ENCODE measurements at regions not wholly inside any gene's neighbourhood (a gene's known extent, or its start where the extent isn't known, plus 50 kb on each side); places are given as distances from the start of the nearest gene placed in this dataset.
"Not testable (repeated sequence)": the region's sequence is repeated elsewhere in the genome, so short reads cannot be mapped to it uniquely, and the experiment has no call there.

DNA sequence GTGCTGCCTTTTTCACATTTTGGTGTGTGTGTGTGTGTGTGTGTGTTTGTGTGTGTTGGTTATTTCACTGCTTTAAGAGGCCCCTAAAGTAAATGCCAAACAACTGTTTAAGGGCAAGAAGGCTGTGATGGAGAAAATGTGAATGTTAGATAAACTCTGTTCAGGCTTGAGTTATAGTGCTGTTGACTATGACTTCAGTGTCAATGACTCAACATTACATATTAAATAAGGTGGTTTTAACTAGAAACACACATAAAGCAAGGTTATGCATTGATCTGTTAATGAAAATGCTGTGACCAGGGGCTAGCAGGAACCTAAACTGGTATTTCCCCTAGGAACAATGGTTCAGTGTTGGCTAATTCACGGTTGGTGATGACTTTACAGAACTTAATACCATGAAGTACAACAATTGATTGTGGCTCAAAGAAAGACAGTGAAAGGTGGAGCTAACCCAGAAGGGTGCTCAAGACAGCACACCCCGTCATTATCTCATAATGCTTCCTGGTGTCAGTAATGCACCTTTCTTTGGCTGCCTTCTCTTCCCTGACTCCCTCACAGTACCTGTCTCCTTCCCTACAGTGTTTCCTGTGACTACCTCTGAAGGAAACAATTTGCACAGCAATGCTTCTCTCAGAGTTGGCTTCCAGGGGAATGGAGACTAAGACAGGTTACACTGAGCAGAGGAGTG lies 116.1 kb downstream of the RIN2 start:
- no peak for DNase-seq

DNA sequence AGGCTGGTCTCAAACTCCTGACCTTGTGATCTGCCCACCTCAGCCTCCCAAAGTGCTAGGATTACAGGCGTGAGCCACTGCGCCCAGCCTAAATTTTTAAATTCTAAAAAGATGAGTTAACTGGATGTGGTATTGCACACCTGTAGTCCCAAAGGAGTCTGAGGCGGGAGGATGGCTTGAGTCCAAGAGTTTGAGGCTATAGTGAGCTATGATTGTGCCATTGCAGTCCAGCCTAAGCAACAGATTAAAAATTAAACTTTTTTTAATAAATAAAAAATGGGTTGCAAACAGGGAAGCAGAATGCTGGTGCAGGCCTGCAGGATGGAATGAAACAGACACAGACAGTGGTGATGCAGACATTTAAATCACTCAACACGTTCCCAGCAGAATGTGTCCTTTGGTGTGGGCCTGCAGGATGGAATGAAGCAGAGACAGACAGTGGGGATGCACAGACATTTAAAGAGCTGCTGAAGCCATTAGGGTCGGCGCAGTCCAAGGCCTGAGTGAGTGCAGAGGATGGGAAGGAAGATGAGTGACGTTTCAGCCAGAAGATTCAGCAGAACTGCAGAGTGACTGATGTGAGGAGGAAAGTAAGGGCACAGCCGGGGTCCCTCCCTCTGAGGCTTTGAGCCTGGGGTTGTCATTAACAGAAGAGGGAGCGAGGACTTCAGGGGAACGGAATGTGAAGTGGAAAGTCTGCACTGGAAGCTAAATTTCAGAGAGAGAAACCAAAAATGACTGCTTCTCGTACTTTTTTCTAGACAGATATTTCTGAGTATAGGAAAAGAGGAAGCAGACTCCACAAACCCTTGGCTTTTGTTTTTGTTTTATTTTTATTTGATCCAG lies 117.5 kb downstream of the RIN2 start:
- peak; percentile 76 for DNase-seq

DNA sequence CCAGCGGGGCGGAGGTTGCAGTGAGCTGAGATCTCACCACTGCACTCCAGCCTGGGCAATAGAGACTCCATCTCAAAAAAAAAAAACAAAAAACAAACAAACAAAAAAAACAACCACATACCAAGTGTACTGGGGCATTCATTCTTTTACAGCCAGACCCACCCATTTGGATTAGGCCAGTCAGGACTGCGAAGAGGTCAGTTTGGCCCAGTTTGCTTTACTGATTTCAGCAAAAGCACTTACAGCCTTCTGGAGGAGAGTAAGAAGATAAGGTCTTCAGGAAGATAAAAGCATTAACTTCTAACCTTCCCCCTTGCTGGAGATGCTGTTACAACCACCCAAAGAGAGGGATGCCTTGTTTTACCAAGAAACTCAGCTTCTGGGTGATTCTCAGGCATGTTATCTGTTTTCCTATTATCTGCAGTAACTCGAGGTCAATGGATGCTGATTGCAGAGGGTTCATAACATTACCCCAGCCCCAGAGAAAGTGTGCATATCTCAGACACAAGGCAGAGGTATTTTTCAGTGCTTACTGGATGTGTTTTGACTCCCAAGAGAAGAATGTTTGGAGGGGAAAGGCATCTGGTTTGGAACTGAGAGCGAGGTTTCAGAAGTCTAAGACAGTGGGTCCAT lies 118.9 kb downstream of the RIN2 start:
- no peak for DNase-seq

DNA sequence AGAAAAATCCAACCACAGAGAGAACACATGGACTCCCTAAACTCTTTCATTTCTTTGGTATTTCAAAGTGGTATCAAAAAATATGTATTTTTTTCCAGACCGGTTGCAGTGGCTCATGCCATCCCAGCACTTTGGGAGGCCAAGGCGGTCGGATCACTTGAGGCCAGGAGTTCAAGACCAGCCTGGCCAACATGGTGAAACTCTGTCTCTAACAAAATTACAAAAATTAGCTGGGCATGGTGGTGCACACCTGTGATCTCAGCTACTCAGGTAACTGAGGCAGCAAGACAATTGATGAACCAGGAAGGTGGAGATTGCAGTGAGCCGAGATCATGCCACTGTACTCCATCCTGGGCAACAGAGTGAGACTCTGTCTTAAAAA lies 121.8 kb downstream of the RIN2 start:
- not testable (repeated sequence) for DNase-seq

- no peak for DNase-seq
Observed at GRCh38 chr20:19880256-19881079, 122.4 kb downstream of the RIN2 start.

DNA sequence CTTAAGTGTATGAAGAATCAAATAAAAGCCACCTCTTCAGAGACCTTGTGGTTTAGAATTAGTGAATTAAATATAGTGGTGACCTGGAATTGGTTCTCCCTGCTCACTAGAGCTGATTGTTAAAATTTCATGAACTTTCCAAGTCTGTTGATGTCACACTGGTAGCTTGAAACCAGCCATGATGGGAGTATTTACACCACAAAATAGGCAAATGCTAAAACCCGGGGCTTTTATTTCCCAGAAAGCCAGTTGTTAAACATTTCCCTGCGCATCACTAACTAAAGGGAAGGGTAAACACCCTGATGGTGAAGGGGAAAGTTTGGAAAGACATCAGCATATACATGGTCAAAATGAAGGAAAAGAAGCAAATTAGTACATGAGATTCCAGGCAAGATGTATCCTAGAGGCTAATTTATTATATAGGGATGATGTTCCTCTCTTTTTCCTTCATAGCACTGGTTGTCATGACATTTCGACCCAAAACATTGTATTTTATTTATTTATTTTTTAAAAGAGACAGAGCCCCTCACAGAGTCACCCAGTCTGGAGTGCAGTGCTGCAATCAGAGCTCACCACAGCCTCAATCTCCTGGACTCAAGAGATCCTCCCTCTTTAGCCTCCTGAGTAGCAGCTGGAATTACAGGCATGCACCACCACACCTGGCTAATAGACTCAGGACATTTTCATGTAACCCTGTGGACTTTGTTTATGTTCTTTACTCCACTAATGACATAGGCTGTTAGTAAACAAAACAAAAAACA lies 123.2 kb downstream of the RIN2 start:
- no peak for DNase-seq

GRCh38 chr20:19881990-19882389 lies 123.9 kb downstream of the RIN2 start:
- DNase-seq: no peak

DNA sequence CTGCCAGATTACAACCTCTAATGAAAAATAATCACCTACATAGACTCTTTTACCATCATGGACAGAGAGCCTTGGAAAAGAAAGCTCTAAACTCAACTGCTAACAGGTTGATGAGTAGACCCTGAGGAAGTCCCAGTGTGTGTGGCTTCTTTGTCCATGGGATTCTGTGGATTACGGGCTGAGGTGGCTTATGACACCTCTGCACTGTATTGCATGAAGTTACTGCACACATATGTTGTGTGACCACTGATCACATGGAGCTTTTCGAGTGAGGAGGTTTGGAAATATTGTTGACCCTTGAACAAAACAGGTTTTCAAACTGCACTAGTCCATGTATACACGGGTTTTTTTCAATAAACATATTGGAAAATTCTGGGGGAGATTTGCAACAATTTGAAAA lies 124.4 kb downstream of the RIN2 start:
- DNase-seq: no peak

GRCh38 chr20:19883501-19883900 lies 125.4 kb downstream of the RIN2 start:
- DNase-seq: no peak

GRCh38 chr20:19885594-19885938 lies 127.5 kb downstream of the RIN2 start:
- no peak for DNase-seq

- peak; percentile 70 for DNase-seq
Observed at GRCh38 chr20:19885939-19886660, 128.0 kb downstream of the RIN2 start.

DNA sequence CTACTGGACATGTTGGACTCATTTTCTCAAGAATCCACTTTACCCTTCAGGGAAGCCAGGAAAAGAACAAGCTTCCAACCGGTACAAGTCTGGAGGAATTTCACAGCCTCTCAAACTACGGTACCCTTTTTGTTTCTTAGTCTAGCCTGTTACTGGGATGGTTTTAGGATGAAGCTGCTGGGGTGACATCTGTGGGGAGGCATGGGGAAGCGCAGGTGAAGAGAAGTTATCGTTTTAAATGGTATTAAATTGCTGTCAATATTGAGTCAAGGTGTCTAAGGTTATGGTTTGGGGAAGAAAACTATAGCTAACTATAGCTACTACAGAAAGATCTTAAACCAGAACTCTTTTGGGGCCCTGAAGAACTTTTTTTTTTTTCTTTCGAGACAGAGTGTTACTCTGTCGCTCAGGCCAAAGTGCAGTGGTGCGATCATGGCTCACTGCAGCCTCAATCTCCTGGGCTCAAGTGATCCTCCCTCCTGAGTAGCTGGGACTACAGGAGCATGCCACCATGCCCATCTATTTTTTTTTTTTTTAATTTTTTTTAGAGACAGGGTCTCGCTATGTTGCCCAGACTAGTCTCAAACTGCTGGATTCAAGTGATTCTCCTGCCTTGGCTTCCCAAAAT lies 128.7 kb downstream of the RIN2 start:
- DNase-seq: peak; percentile 30

DNA sequence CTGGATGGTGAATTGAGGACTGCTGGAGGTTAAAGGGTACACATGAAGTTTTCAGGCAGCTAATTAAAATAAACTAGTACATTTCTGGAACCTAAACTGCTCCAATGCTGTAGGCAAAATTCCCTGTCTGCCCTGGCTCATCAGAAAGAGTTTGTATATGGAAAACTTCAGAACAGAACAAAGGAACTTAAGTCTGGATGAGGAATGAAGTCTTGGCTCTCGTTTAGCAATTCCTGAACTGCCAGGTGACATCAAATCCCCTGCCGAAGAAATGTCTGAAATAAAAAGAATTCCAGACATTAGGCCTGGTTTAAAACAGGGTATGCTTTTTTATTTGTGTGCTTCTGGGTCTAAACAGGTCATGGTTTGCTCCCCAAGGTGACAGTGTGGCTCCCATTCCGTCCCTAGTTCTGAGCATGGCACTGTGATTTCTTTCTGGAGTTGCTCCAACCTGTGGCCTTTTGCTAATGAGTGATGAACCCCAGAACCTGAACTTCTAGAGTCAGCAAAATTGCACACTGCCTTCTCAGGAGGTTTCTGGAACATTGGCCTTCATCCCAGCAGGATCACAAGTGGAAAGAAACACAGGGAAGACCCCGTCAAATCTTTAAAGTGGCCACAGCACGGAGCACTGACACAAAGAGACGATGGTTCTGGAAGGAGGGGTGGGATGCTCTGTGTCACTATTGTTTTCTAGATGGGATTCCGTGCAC lies 129.4 kb upstream of the NAA20 start:
- peak; percentile 62 for DNase-seq

- peak; percentile 25 for DNase-seq
Observed at GRCh38 chr20:19888269-19888671, 128.9 kb upstream of the NAA20 start.

DNA sequence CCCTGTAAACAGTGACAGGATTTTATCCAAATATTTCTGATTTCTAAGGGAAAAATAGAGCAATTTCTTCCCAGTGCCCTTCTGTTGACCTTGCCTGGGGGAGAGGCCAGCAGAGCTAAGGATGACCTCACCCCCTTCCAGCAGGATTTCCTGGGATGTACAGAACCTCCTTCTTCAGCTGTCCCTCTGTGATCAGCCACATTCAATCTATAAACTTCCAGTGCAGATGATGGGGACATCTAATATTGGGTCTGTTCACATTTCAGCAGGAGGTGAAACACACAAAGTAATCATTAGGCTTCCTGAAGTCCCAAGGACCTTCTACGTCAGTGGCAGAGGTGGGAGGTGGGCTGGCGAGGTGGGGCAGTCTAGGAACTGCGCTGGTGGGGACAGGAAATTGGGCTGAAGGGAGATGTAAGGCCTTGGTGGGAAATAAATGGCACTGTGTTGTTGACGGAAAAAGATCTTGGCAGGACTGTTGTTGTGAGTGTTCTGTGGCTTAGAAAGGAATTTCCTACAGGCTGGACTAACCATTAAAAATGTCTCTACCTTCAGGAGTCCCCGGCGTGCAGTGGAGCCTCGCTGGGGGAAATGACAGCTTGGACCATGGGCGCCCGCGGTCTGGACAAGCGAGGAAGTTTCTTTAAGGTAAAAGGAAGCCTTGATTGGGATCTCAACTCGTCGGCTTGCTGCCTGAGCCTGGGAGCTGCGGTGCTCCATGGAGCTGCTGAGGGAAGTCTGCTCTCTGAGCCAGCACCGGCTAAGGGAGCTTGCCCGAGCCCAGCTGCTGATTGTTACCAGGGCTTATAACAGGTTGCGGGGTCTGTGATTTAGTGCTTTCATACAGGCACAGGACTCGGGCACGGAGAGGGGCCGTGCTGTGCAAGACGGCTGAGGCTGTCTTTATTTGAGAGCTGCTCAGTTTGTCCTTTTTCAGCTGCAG lies 127.9 kb upstream of the NAA20 start:
- DNase-seq: peak; percentile 84

- DNase-seq: no peak
Observed at GRCh38 chr20:19890445-19891051, 126.6 kb upstream of the NAA20 start.

- DNase-seq: no peak
Observed at GRCh38 chr20:19893356-19893755, 123.8 kb upstream of the NAA20 start.

DNA sequence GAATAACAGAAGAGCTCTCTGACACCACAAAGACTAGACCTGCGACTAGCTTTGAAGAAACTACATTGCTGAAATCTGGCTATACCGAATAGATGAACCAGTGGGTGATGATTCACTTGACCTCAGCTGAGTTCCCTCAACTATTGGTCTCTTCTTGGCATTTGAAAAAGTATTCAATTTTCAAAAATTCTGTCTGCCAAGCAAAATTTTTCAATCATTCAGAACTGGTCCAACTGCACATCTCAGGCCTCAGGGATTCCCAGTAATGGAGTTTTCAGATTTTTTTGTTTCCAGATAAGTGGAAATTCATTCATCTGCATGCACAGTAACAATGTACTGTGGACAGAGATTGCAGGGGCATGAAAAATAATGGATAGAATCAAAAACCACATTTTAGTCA lies 121.4 kb upstream of the NAA20 start:
- DNase-seq: no peak

DNA sequence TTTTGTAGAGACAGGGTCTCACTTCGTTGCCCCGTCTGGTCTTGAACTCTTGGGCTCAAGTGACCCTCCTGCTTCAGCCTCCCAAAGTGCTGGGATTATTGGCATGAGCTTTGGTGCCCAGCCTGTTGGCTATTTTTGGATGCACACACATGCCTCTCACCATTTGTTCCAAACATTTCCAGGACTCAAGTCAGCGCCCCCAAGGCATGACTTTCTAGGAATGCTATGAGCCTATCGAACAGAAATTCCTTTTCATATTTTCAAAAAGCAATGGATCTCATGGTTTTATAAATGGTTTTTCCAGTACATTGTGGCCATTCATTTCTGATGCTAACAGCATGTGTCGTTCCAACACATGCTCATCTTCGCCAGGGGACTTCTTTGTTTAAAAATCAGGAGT lies 119.3 kb upstream of the NAA20 start:
- DNase-seq: no peak
